Renal cortex interstitium (tissue), 11 donors: ENCODE measurements at regions not wholly inside any gene's neighbourhood (a gene's known extent, or its start where the extent isn't known, plus 50 kb on each side); places are given as distances from the start of the nearest gene placed in this dataset.

Experiments
- DNase-seq, 11 donors: peaks; one replicate each; pipeline ENCODE4 v3.0.0-alpha.2; 2013; ENCODE audit warnings: low read depth in 9 of 11, low spot score in 4 of 11; ENCODE audit errors: extremely low read depth in 1 of 11

- DNase-seq = no peak
Observed at GRCh38 chr14:42569227-42569626, 962.6 kb downstream of the LRFN5 start.

- DNase-seq = no peak
Observed at GRCh38 chr14:42565556-42565955, 958.9 kb downstream of the LRFN5 start.

- DNase-seq = no peak
Observed at GRCh38 chr14:42563313-42563712, 956.6 kb downstream of the LRFN5 start.

DNA sequence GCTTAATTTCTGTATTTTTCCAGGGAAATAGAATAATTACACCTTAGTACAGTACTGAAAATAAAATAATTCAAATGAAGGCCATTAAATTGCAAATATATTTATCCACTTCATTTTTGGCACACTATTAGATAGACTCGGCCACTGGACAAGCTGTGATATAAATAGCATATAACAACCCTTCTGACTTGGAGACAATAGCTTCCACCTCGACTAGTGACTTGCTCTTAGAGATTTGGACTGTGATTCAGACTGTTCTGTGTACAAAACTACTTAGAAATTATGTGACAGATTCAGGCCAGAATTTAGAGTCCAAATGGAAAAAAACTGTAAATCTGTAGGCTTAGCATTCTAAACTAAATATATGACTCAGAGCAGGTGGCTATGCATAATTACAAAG, 949.9 kb downstream of the LRFN5 start:
- no peak for DNase-seq

GRCh38 chr14:42555365-42555764, 948.7 kb downstream of the LRFN5 start:
- no peak for DNase-seq

- DNase-seq = no peak
Observed at GRCh38 chr14:42554091-42554490, 947.4 kb downstream of the LRFN5 start.

- DNase-seq = no peak
Observed at GRCh38 chr14:42550310-42550709, 943.6 kb downstream of the LRFN5 start.

- no peak for DNase-seq
Observed at GRCh38 chr14:42548349-42548748, 941.7 kb downstream of the LRFN5 start.

- no peak for DNase-seq
Observed at GRCh38 chr14:42545636-42546035, 939.0 kb downstream of the LRFN5 start.

GRCh38 chr14:42541535-42542001, 934.9 kb downstream of the LRFN5 start:
- no peak for DNase-seq

DNA sequence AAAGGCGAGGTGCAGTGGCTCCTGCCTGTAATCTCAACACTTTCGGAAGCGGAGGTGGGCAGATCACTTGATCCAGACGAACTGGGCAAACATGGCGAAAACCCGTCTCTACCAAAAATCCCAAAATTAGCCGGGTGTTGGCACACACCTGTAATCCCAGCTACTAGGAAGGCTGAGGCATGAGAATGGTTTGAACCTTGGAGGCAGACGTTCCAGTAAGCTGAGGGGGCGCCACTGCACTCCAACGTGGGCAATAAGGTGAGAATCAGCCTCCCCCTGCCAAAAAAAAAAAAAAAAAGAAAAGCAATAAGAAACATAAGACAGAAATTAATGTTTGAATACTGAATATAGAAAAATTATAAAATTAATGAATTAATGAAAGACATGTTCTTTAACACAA, 928.7 kb downstream of the LRFN5 start:
- DNase-seq = no peak

DNA sequence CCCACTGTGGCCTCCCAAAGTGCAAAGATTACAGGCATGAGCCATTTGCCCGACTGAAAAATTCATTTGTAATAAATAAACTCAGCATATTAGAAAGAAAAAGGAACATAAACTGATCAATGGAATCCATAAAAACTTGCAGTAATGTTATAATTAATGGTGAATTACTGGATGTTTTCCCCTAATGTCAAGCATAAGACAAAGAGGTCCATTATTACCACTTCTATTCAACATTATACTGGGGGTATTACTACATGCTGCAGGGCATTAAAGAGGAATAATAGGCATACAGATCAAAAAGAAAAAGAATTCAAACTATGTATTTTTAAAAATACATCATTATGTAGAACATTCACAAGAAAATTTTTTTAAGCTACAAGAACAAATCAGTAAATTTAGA, 926.8 kb downstream of the LRFN5 start:
- DNase-seq = no peak

DNA sequence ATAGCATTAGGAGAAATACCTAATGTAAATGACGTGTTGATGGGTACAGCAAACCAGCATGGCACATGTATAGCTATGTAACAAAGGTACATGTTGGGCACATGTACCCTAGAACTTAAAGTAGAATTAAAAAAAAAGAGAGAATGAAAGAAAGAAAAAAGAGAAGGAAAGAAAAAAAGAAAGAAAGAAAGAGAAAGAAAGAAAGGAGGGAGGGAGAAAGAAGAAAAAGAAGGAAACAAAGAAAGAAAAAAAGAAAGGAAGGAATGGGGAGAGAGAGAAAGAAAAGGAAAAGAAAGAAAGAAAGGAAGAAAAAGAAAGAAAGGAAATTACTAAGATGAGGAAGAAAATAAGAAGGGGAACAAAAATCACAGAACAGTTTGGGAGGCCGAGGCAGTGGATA, 925.5 kb downstream of the LRFN5 start:
- no peak for DNase-seq

DNA sequence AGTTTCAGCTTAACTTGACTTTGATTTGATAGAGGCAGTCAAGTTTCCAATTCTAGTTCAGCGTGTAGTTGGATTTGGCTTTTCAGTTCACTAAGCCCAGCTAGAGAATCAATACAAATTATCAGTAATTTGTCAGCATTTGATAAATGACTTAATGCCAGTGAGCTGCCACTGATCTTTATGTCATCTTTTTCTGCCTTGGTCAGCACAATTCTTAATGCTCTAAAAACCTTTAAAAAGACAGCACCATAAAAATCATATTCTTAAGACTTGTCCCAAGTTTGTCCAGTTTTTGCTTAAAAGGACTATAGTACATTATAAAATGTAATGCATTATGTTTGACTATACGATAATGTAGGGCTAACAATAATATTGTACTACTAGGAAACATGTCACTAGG, 920.5 kb downstream of the LRFN5 start:
- no peak for DNase-seq

- no peak for DNase-seq
Observed at GRCh38 chr14:42523666-42524065, 917.0 kb downstream of the LRFN5 start.

- DNase-seq = no peak
Observed at GRCh38 chr14:42517806-42518500, 911.3 kb downstream of the LRFN5 start.

DNA sequence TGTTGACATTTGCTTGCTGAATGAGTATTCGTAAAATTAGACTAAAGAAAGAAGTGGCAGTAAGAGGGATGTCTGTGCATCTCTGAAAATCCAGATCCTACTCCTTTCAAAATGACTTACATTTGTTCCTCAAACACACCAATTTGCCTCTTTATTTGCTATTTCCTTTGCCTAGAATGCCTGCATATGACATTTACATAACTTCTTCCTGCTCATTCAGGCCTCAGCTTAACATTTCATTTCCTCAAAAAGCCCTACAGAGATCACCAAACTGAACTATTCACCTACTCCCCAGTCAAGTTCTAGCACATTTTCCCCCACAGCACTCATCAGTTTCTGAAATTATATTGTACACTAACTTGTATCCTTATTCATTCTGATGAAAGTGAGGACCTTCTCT, 907.2 kb downstream of the LRFN5 start:
- DNase-seq = no peak

DNA sequence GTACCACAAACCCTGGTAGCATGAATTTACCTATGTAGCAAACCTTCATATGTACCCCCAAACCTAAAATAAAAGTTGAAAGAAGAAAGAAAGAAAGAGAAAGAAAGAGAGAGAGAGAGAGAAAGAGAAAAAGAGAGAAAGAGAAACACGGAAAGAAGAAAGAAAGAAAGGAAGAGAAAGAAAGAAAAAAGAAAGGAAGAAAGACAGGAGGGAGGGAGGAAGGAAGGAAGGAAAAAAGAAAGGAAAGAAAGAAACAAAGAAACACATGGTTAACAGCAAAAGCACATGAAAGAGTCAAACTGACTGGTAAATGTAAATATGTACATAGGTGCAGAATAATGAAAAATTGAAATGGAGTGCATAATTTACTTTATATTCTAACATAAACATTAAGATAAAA, 903.4 kb downstream of the LRFN5 start:
- no peak for DNase-seq

GRCh38 chr14:42508209-42508946, 901.7 kb downstream of the LRFN5 start:
- no peak for DNase-seq

DNA sequence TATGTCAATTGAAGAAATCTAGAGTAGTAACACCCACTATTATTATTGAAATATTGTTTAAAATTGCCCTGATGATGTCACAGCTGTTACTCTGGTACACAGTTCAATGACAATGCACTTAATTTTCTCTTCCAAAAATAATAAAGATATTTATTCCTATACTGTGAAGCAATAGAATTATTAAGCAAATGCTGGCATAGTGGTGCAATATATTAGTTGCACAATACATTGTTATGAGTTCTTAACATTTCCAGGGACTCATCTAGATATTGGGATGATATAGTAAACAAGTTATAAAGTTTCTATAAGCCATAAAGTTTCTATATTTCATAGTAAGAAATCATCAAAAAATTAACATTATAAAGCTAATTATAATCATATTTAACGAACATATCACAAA, 897.8 kb downstream of the LRFN5 start:
- DNase-seq = no peak

- no peak for DNase-seq
Observed at GRCh38 chr14:42499137-42499536, 892.5 kb downstream of the LRFN5 start.
